SK-N-SH (cell line): ENCODE measurements at regions not wholly inside any gene's neighbourhood (a gene's known extent, or its start where the extent isn't known, plus 50 kb on each side); places are given as distances from the start of the nearest gene placed in this dataset.

Source experiments
- CTCF ChIA-PET: fragments of 300-600, 350-600 bp; formaldehyde crosslinking; extraction: SDS; loops from one replicate; lab custom pipeline; 2021; lab: Yijun Ruan, JAX
- POLR2A ChIA-PET: fragments of 350-600 bp; sonication (Branson Sonifier 250); formaldehyde crosslinking; extraction: SDS; loops from one replicate; lab custom pipeline; 2020; ENCODE audit warnings: antibody characterized with exemption, inconsistent platforms; lab: Yijun Ruan, JAX
- DNase-seq: peaks from one replicate; pipeline ENCODE4 v3.0.0; 2012
- H2AFZ ChIP-seq: fragments of 200-600 bp; sonication (generic); 2 replicates; pipeline ENCODE4 v1.8.1; 2016; ENCODE audit warnings: antibody characterized with exemption, mild to moderate bottlenecking, low read depth
- H3F3A ChIP-seq: fragments of 200-600 bp; sonication (generic); replicated peaks from 2 replicates; pipeline ENCODE3; 2016; ENCODE audit warnings: antibody characterized with exemption, mild to moderate bottlenecking; ENCODE audit not compliant: insufficient read depth
- H3K27ac ChIP-seq, 2 experiments: fragments of 200-500 bp in 1 of 2; fragments of 200-600 bp in 1 of 2; sonication (Bioruptor generic) in 1 of 2; sonication (generic), shearing (Covaris generic) in 1 of 2; 2 replicates each; pipeline versions ENCODE4 v1.5.1 to v1.6.1; 2014 to 2016; ENCODE audit warnings: low read depth in 2 of 2, inconsistent platforms in 1 of 2, low read length in 1 of 2, mild to moderate bottlenecking in 1 of 2, mixed read lengths in 1 of 2
- H3K27me3 ChIP-seq: fragments of 200-600 bp; sonication (generic), shearing (Covaris generic); 2 replicates; pipeline ENCODE4 v1.6.1; 2016; ENCODE audit warnings: mixed run types; ENCODE audit not compliant: insufficient read depth
- H3K36me3 ChIP-seq, 2 experiments: fragments of 200-500 bp in 1 of 2; fragments of 200-600 bp in 1 of 2; sonication (Bioruptor generic) in 1 of 2; sonication (generic) in 1 of 2; replicated peaks in 1 of 2; 2 replicates each; pipeline versions ENCODE3 to v1.5.1; 2014 to 2016; ENCODE audit warnings: low read length in 1 of 2, mild to moderate bottlenecking in 1 of 2; ENCODE audit not compliant: insufficient read depth in 2 of 2, control insufficient read depth in 1 of 2
- H3K4me1 ChIP-seq, 2 experiments: fragments of 200-500 bp in 1 of 2; fragments of 200-600 bp in 1 of 2; sonication (Bioruptor generic) in 1 of 2; sonication (generic), shearing (Covaris generic) in 1 of 2; 2 replicates each; pipeline versions ENCODE4 v1.5.1 to v1.6.1; 2014 to 2016; ENCODE audit warnings: low read depth in 1 of 2, low read length in 1 of 2, mixed run types in 1 of 2; ENCODE audit not compliant: insufficient read depth in 2 of 2, control insufficient read depth in 1 of 2
- H3K4me2 ChIP-seq: fragments of 200-600 bp; sonication (generic), shearing (Covaris generic); 2 replicates; pipeline ENCODE4 v1.6.1; 2017; ENCODE audit warnings: mixed run types
- H3K4me3 ChIP-seq, 2 experiments: fragments of 200-500 bp in 1 of 2; fragments of 200-600 bp in 1 of 2; sonication (Bioruptor generic) in 1 of 2; sonication (generic), shearing (Covaris generic) in 1 of 2; 2 replicates each; pipeline versions ENCODE4 v1.5.1 to v1.8.1; 2014 to 2016; ENCODE audit warnings: low read depth in 2 of 2, inconsistent platforms in 1 of 2, low read length in 1 of 2, mild to moderate bottlenecking in 1 of 2, mixed read lengths in 1 of 2, moderate library complexity in 1 of 2
- H3K79me2 ChIP-seq: fragments of 200-600 bp; sonication (generic); 2 replicates; pipeline ENCODE4 v1.8.1; 2017; ENCODE audit warnings: mild to moderate bottlenecking; ENCODE audit not compliant: insufficient read depth
- H3K9ac ChIP-seq: fragments of 200-600 bp; sonication (generic); 2 replicates; pipeline ENCODE4 v1.6.1; 2017; ENCODE audit warnings: mixed run types
- H3K9me2 ChIP-seq: fragments of 200-600 bp; sonication (generic); 2 replicates; pipeline ENCODE4 v1.6.1; 2017; ENCODE audit warnings: mixed run types
- H3K9me3 ChIP-seq: fragments of 200-600 bp; sonication (generic); 2 replicates; pipeline ENCODE4 v1.6.1; 2017; ENCODE audit warnings: mixed run types, mild to moderate bottlenecking, moderate library complexity
- H4K20me1 ChIP-seq: fragments of 200-600 bp; sonication (generic); 2 replicates; pipeline ENCODE4 v1.6.1; 2017; ENCODE audit warnings: mild to moderate bottlenecking, mixed run types; ENCODE audit not compliant: insufficient read depth
- CTCF ChIP-seq: fragments of 200-600 bp; sonication (generic); IDR thresholded peaks from 2 replicates; pipeline ENCODE4 v1.6.1; 2017; ENCODE audit warnings: antibody characterized with exemption, mild to moderate bottlenecking, moderate library complexity
- ELF1 ChIP-seq: IDR thresholded peaks from 2 replicates; pipeline ENCODE4 v1.4.0; 2012
- EP300 ChIP-seq, 2 experiments: IDR thresholded peaks; 2 replicates each; pipeline versions ENCODE4 v1.4.0 to v1.6.1; 2012; ENCODE audit warnings: borderline replicate concordance in 1 of 2, low read depth in 1 of 2, low read length in 1 of 2
- EZH2phosphoT487 ChIP-seq: fragments of 200-600 bp; sonication (generic); IDR thresholded peaks from 2 replicates; pipeline ENCODE4 v1.6.1; 2017; ENCODE audit warnings: low read depth, mixed run types, mild to moderate bottlenecking, antibody characterized with exemption, moderate library complexity, borderline replicate concordance
- FOSL2 ChIP-seq: IDR thresholded peaks from 2 replicates; pipeline ENCODE4 v1.4.0; 2012; ENCODE audit warnings: low read depth, mild to moderate bottlenecking, moderate library complexity, borderline replicate concordance
- FOXJ3 ChIP-seq: sonication (generic); formaldehyde crosslinking; IDR thresholded peaks from 2 replicates; pipeline ENCODE4 v1.5.1; 2020; ENCODE audit warnings: mild to moderate bottlenecking, missing genetic modification reagents
- FOXM1 ChIP-seq: IDR thresholded peaks from 2 replicates; pipeline ENCODE4 v1.4.0; 2012; ENCODE audit warnings: low read depth, mild to moderate bottlenecking
- GATA2 ChIP-seq: sonication (generic); formaldehyde crosslinking; IDR thresholded peaks from 2 replicates; pipeline ENCODE4 v1.5.0; 2020; ENCODE audit warnings: mild to moderate bottlenecking, missing genetic modification reagents
- JUND ChIP-seq: IDR thresholded peaks from 2 replicates; pipeline ENCODE4 v1.4.0; 2012
- MXI1 ChIP-seq: IDR thresholded peaks from 2 replicates; pipeline ENCODE4 v1.6.1; 2012; ENCODE audit warnings: mild to moderate bottlenecking, low read depth, low read length, improper control_type of control experiment
- NFIC ChIP-seq: IDR thresholded peaks from 2 replicates; pipeline ENCODE4 v1.4.0; 2012; ENCODE audit warnings: borderline replicate concordance
- POLR2AphosphoS5 ChIP-seq: IDR thresholded peaks from 2 replicates; pipeline ENCODE4 v1.6.1; 2012; ENCODE audit warnings: low read depth, low read length
- RAD21 ChIP-seq: IDR thresholded peaks from 2 replicates; pipeline ENCODE4 v1.6.1; 2012; ENCODE audit warnings: mild to moderate bottlenecking, low read length
- REST ChIP-seq: IDR thresholded peaks from 2 replicates; pipeline ENCODE4 v1.6.1; 2012; ENCODE audit warnings: mild to moderate bottlenecking, low read depth, low read length, moderate library complexity
- RFX5 ChIP-seq: IDR thresholded peaks from 2 replicates; pipeline ENCODE4 v1.6.1; 2012; ENCODE audit warnings: mild to moderate bottlenecking, improper control_type of control experiment, low read length
- RXRA ChIP-seq: IDR thresholded peaks from 2 replicates; pipeline ENCODE4 v1.4.0; 2012; ENCODE audit warnings: low read depth, mild to moderate bottlenecking, borderline replicate concordance
- SIN3A ChIP-seq: IDR thresholded peaks from 2 replicates; pipeline ENCODE4 v1.6.1; 2012; ENCODE audit warnings: low read depth, mild to moderate bottlenecking, low read length, moderate library complexity, borderline replicate concordance
- TAF1 ChIP-seq: IDR thresholded peaks from 2 replicates; pipeline ENCODE4 v1.6.1; 2012; ENCODE audit warnings: low read depth, mild to moderate bottlenecking, low read length, moderate library complexity, borderline replicate concordance
- USF2 ChIP-seq: fragments of 150-350 bp; IDR thresholded peaks from 2 replicates; pipeline ENCODE4 v1.6.1; 2017; ENCODE audit warnings: antibody characterized with exemption, low read length, low read depth, borderline replicate concordance
- WGBS: methylation state at CpG from one replicate; pipeline ENCODE4 v1.1.6; 2017; ENCODE audit warnings: low lambda C conversion rate; 5-methylcytosine and 5-hydroxymethylcytosine counted together
- TF ChIP-seq, protein P1 (sequence below): IDR thresholded peaks from 2 replicates; pipeline ENCODE4 v1.4.0; 2012; ENCODE audit warnings: low read depth, borderline replicate concordance

DNA sequence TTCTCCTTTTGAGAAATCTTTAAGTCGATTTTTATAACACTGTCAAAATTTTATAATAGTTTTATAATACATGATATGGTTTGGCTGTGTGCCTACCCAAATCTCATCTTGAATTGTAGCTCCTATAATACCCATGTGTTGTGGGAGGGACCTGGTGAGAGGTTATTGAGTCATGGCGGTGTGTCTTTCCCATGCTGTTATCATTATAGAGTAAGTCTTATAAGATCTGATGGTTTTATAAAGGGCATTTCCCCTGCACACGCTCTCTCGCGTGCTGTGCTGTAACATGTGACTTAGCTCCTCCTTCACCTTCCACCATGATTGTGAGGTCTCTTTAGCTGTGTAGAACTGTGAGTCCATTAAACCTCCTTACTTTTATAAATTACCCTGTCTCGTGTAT is 364.0 kb upstream of the SPANXN4 start:
- Histone ChIP-seq H3K27me3 (no peaks in the 10 kb centered on the region), H3K4me1 (no peaks in the 10 kb centered on the region), H3K79me2 (no peaks in the 10 kb centered on the region), H3K36me3 (no peaks in the 10 kb centered on the region), H3K27ac (no peak overlapping the region), H3K9me2 (no peaks in the 10 kb centered on the region), H3F3A (no peaks in the 10 kb centered on the region), H3K4me2 (no peak overlapping the region), H3K4me3 (no peak overlapping the region), H3K9me3 (no peaks in the 10 kb centered on the region), H4K20me1 (no peaks in the 10 kb centered on the region), H3K9ac (no peak overlapping the region), H2AFZ (no peak overlapping the region)
- WGBS: 25% methylated on average over 6 of the region's 6 CpGs
- ChIA-PET CTCF (no interaction called here), POLR2A (no interaction called here)
- DNase-seq: no peak
- no peak for TF ChIP-seq MXI1
- TF ChIP-seq RFX5: no peak
- no peak for TF ChIP-seq REST
- TF ChIP-seq GATA2 (CRISPR knock-in tag): no peak
- no peak for TF ChIP-seq FOXJ3
- TF ChIP-seq EZH2phosphoT487: no peak
- TF ChIP-seq FOSL2: no peak
- TF ChIP-seq RXRA: no peak
- TF ChIP-seq ELF1: no peak
- no peak for TF ChIP-seq POLR2AphosphoS5
- no peak for TF ChIP-seq RAD21
- no peak for TF ChIP-seq SIN3A
- TF ChIP-seq USF2: no peak
- no peak for TF ChIP-seq TAF1
- TF ChIP-seq, protein P1, sequence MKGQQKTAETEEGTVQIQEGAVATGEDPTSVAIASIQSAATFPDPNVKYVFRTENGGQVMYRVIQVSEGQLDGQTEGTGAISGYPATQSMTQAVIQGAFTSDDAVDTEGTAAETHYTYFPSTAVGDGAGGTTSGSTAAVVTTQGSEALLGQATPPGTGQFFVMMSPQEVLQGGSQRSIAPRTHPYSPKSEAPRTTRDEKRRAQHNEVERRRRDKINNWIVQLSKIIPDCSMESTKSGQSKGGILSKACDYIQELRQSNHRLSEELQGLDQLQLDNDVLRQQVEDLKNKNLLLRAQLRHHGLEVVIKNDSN: no peak
- TF ChIP-seq JUND: no peak
- no peak for TF ChIP-seq EP300 (IDR thresholded peaks at IDR 0.05; ENCODE audit: borderline replicate concordance in 1 of 2, low read depth in 1 of 2, low read length in 1 of 2)
- no peak for TF ChIP-seq CTCF
- no peak for TF ChIP-seq NFIC
- TF ChIP-seq FOXM1: no peak
